ENCODE measurements at regions not wholly inside any gene's neighbourhood (a gene's known extent, or its start where the extent isn't known, plus 50 kb on each side); places are given as distances from the start of the nearest gene placed in this dataset.

GRCh38 chr1:96041470-96041869 lies 680.1 kb upstream of the PTBP2 start:
- TF ChIP-seq CTCF (conservative IDR thresholded peaks at IDR 0.05) = no peak
- no peak for TF ChIP-seq EZH2 (IDR thresholded peaks at IDR 0.05; ENCODE audit: low read depth)

Data from PC-9 (cell line).